ENCODE measurements at regions not wholly inside any gene's neighbourhood (a gene's known extent, or its start where the extent isn't known, plus 50 kb on each side); places are given as distances from the start of the nearest gene placed in this dataset.
A peak's percentile ranks its signal among the peaks of the same experiment; 100 is the strongest.

DNA sequence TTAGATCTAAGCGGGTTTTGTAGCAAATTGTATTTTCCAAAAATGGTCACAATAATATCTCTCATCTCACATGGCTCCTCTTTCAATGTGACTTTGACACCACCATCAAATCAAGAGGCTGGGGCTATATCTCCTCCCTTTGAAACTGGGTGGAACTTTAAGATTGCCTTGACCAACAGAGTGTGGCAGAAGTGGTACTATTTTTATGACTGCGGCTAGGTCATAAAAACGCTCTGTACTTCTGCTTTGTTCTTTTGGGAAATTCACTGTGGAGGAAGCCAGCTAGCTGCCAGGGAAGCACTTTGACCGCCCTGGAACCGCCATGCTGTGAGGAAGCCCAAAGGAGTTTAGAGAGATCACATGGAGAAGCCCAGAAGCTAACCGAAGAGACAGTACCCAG lies 50.7 kb upstream of the ACOT11 start:
- DNase-seq (ENCODE audit: low read depth in 4 of 4, low spot score in 2 of 4), result no peak

DNA sequence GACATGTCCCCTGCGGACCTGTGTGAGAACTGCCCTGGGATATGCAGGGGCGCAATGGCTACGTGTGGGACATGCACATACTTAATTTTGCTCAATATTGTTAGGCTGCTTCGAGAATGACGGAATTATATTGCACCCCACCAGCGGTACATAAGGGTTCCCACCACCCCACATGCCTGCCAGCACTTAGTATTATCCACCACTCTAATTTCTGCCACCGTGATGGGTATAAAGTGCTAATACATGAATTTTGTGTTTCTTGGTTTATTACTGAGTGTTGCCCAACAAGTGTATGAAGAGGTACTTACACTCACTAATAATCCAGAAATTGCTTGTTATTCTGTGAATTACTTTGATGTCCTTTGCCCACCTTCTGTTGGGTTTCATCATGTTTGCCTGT lies 52.1 kb upstream of the ACOT11 start:
- no peak for DNase-seq (ENCODE audit: low read depth in 4 of 4, low spot score in 2 of 4)

DNA sequence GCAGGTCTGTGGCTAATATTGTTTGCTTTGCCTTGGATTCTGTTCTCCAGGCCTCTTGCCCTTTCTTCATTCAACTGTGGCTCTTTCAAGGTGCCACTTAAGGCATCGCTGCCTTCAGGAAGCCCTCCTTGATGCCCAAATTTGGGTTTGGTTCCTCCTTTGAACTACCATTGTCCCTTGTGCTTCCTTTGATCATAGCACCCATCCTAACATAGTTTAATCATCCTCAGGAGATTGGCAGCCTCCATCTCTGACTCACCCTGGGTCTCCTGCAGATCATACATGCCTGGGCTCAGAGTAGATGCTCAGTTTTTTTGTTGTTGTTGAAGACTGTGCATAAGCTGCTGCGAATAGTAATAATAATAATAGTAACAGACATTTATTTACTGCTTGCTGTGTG lies 54.4 kb upstream of the ACOT11 start:
- DNase-seq (ENCODE audit: low read depth in 4 of 4, low spot score in 2 of 4), result no peak

DNA sequence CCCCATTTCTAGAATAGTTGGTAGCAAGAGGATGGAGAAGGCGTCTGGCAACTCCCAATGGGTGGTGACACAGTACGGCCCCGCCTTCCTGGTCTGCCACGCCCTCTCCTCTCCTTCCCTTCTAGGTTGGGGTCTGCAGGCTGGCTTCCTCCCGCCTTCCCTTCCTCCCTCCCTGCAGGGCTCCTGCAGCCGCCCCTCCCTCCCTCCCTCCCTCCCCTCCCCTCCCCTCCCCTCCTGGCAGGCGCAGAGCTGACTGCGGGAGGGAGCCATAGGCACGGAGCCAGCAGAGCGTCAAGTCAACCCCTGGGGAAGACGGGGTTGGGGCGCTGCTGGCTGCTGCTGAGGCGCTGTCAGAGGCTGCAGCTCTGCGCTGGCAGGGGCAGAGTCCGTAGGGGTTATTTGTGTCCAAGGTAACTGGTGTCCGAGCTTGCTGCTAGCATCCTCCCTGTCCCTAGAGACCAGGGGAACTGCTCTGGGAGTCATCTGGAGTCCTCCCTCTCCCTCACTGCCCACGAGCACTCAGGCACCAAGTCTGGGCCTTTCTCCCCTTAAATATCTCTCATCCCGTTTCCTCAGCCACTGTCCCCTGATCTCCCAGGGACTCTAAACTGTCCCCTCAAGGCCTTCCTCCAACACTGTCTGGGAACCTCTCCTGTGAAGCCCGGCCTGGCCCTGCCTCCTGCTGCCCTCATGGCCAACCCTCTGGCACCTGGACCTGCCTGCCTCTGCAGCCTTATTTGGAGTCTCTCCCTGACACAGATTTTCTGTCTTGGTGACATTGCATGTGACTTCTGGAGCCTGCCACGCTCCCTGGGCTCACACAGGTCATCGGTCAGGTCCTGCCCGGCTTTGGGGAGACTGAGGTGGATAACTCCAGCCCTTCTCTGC lies 57.4 kb upstream of the ACOT11 start:
- DNase-seq (ENCODE audit: low read depth in 4 of 4, low spot score in 2 of 4), result no peak

DNA sequence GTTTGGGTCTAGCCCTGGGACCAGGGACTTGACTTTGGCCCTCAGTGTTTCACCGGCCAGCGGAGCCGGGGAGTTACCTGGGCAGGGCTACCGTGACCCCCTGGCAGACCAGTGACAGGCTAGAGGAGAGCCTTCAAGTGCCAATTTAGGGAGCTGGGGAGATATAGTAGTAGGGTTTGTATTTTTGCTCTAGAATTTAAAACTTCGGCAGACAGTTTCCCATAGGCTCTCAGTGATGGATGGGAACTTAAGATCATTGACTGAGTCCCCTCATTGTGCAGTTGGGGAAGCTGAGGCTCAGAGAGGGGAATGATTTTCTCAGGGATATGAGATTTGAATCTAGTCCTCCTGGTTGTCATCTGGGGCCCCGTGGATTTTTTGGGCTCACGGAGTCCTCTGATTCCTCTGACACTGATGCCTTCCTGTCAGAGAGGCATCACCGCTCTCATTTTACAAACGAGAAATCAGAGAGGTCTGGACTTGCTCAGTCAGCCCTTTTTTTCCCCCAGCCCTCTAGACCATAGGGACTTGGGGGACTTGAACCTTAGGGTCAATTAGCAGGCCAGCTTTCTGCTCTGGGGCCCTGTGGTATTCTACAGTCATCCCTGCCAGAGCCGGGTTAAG lies 58.3 kb upstream of the ACOT11 start:
- DNase-seq (ENCODE audit: low read depth in 4 of 4, low spot score in 2 of 4), result no peak

DNA sequence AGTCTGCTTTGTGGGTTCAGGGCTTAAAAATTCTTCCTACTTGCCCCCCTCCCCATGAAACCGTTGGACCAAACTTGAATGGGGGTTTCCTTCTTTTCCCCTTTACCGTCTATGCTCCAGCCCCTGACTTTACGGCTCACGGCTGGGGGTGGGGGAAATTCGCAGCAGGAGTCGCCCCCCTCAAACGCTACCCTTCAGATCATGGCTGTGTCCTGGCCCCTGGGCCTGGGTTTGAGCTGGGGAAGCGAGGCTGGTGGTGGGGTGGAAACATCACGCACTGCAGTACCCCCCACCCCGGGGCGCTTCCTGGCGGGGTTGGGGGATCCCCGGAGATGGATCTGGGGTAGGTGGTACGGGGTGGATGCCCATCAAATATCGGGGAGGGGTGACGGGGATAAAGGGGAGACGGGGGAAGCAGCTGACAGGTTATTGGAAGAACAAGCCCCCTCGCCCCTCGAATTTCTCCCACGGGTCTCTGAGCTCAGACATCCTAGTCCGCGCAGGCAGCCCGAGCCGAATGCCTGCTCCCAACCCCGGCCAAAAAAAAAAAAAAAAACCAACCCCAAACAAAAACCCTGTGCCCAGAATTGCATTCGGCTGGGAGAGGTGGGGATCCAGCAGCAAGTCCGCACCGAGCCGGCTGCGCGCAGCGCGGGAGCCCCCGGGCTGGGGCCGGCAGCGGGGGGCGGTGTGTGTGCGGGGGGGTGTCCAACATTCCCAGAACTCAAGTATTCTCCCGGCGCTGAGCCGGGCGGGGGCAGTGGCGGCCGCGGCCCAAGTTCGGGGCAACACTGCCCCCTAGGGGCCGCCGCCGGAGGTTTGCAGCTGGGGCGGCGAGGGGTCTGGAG lies 59.0 kb upstream of the ACOT11 start:
- peak in 1 of 4 donors; percentile 87 for DNase-seq (ENCODE audit: low read depth in 4 of 4, low spot score in 2 of 4)

DNA sequence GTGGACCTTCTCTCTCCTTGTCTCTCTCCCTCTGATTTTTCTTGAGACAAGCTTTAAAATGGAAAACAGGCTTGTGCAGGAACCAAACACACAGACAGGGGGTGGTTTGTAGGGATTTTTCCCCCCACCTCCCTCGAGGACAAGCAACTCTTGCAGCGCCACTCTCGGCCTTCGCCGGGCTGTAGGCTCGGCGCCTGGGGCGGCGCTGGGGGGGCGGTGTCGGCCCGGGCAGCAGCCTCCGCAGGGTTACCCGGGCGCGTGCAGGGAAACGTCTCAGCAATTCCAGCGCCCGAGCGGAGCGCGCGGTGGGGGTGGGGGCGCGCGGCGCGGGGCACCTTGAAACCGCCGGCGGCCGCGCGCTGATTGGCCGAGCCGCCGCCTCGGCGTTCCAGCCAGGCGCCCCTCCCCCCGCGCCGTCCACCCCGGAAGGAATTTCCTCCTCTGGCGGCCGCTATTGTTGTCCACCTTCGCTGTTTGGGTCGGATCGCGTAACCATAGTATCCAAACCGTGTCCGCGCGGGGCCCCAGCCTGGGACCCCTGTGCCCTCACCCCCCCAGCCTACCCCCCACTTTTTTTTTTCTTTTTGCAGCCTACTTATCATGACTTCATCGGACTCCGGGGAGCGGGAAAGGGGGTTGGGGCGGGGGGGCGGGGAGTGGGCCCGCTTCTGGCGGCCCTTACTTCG lies 59.8 kb upstream of the ACOT11 start:
- peak in 2 of 4 donors; percentile 85 to 95 for DNase-seq (ENCODE audit: low read depth in 4 of 4, low spot score in 2 of 4)

DNA sequence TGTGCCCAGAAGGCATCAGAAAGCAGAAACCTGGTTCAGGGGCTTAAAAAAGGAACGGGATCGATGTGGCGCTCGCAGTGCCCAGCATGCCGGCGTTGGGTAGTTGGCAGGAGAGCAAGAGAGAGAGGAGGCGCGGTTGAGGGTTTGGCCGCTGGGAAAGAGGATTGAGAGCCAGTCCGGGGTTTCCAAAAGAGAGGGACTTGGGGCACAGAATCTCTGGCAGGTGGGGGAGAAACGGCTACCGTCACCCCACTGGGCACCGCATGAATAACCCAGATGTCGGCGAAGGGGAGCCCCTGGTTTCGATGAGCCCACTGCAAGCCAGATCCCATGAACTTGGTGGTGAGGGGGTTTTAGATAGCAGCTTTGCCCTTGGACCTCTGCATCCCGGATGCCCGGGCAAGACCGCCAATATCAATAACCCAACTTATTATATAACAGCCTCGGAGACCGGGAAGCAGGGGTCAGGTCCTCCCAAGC lies 60.4 kb upstream of the ACOT11 start:
- no peak for DNase-seq (ENCODE audit: low read depth in 4 of 4, low spot score in 2 of 4)

DNA sequence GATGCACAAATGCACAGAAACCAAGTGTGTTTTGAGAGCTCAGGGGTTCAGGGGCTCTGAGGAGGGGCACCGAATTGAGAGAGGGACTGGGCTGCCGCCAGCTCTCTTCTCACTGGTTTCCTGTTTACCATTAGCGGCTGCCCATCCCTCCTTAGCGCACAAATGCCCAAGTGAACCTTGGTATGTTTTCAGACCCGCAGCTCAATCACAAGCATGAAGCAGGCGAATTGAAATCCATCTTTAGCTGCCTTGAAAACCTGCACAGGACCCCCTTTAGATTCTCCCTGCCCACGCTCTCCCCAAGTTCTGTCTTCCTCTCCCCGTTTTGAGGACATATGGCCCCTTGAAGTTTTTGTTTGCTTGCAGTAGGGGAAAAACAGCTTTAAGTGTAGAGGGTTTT lies 61.1 kb upstream of the ACOT11 start:
- DNase-seq (ENCODE audit: low read depth in 4 of 4, low spot score in 2 of 4), result no peak

DNA sequence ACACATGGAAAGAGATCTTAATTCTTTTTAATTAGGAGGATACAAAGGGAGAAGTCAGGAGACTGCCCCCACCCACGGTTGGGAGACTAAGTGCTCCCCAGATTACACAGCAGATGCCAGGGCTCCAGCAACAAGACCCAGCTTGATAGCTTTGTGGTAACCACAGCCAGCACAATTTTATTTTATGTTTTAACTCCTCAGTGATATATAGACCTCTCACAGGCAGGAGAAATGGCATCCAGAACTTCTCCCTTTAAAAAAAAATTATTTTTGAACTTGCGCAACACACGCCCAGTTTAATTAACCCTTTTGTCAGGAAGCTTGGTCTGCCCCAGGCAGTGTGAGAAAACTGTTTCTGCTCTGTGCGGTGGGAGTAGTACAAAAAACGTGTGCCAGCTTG lies 62.6 kb upstream of the ACOT11 start:
- DNase-seq (ENCODE audit: low read depth in 4 of 4, low spot score in 2 of 4), result no peak

DNA sequence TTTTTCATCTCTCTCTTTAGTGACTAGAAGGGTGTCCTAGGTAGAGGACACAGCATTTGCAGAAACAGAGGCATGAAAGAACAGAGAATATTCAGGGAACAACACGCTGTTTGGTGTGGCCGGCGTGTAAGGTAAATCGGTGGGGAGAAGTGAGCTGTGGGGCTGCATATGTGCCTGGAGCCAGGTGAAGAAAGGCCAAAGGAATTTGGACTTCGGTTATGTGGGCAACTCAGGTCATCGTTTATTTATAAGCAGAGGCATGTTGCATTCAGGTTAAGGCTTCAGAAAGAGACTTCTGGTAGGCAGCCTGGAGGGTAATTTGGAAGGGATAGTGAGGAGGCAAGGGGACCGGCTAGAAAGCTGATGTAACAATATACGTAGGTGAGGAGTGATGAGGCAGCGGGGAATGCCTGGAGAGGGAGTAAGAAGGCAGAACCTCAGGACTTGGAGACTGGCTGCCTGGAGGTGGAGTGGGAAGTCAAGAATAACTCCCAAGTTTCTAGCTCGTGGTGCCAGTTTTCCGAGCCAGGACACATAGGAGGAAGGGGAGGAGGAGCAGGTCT lies 64.1 kb upstream of the ACOT11 start:
- DNase-seq (ENCODE audit: low read depth in 4 of 4, low spot score in 2 of 4), result no peak

DNA sequence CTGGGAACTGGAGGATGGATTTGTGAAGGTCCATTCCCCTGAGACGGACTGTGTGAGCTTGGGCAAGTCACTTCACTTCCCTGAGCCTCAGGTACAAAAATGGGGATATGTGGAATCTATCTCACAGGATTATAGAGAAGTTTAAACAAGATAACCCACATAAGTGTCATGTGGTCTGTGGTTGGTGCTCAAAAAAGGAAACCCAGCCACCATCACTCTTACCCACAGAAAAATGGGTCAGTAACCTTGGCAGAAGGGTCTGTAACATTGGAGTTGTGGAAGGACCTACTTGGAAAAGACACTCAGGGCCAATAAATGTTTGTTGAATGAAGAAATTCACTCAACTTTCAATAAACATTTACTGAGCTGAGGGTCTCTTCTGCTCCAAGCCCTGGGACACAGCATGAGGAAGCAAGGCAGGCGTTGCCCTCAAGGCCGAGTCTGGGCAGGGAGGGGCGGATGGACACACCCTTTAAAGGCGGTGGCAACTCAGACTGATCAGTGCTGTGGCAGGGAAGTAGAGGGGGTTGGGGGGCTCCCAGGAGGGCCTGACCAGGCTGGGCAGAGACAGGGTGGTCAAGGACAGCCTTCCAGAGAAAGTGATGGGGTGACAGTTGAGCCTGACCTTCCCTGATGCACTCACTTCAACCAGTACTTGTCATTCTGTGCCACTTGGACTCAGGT lies 66.7 kb upstream of the ACOT11 start:
- no peak for DNase-seq (ENCODE audit: low read depth in 4 of 4, low spot score in 2 of 4)

DNA sequence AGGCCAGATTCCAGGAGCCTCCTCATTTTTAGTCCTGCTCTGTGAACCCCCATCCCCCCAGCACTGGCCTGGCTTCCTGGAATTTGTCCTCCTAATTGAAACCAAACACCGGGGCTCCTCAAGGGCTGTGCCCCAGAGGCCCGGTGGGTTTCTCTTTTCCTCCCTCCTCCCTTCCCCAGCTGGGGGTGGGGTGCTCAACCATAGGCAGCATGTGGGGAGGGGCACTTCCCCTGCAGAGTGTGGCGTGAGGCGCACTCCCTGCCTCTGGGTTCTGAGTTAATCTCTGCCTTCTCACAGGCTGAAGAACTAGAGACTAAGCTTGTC lies 67.5 kb upstream of the ACOT11 start:
- no peak for DNase-seq (ENCODE audit: low read depth in 4 of 4, low spot score in 2 of 4)

DNA sequence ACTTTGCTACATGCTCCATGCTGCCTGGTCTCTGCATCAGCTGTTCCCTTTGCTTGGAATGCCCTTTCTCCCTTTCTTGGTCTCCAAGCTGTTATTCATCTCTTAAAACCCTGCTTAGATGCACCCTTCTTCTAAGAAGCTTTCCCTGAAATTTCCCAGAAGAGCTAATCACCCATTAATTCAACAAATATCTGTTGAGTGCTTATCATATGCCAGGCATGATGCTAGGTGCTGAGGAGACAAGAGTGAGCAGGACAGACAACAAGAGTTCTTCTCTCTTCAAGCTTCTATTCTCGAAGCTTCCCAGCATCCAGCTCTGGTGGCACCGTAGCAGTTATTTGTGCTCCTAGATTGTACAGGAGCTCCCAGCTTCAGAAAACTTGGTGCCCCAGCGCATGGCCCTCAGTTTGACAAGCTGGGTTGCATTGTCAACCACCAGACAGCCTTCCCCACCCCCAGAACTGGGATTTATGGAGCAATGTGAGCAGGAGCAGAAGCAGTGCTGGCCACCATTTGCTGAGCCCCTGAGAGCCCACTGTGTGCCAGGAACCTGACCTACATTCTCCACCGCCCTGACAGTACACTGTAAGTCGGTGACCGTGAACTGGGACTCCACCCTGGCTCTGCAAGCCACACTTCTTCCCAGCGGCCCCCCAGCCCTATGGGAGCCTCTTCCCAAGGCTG lies 68.0 kb upstream of the ACOT11 start:
- DNase-seq (ENCODE audit: low read depth in 4 of 4, low spot score in 2 of 4), result no peak

DNA sequence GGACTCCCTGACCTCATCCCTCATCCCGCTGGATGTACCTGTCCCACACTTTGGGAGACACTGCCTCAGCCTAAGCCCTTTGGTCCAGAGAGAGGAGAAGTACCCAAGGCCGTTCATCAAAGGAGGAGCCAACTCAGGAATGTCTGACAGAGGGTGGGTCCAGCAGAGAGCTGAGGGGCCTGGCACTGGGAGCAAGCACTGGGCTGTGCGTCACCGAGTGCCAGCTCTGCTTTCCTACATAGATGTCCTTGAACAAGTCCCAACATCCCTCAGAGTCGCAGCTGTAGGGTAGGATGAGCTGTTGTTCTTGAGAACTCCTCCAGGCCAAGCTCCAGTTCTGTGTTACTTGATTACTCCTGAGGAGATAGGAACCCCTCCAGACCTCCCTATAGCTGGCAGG lies 68.8 kb upstream of the ACOT11 start:
- no peak for DNase-seq (ENCODE audit: low read depth in 4 of 4, low spot score in 2 of 4)

DNA sequence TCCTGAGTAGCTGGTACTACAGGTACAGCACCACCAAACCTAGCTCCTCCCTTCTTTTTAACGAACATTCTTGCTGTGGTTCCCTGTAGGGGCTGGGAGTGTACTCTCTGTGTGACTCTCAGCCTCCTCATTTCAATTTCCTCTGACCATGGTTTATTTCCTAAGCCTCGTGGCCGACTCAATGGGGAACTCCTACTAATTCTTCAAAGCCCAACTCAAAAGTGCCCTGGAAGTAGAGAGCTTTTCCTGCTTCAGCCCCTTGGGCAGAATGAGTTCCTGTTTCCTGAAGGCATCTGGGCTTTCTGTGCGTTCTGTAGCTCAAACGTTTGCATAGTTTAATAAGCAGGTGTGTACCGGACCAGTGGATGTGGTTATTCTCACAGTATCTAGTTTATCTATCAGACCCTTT lies 70.9 kb upstream of the ACOT11 start:
- DNase-seq (ENCODE audit: low read depth in 4 of 4, low spot score in 2 of 4), result no peak

DNA sequence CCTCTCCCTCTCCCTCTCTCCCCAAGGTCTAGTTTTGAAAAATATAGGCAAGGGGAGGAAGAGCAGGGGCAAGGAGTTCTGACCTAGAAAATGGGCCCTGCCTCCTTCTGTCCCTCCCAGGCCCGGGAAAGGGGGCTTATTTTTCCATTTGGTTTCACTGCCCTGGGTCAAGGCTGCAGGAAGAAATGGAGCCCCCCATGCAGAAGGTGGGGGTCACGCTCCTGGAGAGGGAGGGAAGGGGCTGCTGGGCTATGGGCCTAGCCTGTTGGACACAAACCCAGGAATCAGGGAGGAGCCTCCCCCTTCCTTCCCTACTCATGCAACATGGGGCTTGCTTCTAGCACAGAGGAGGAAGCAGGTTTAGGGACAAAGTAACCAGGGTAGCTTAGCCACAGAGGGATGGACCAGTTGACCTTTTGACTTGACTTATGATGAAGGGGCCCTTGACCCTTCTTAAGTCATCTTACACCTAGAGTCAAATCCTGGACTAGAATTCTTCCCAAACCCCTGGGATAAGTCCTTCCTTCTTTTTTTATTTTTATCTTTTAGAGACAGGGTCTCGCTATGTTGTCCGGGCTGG lies 70.4 kb upstream of the SSBP3 start:
- no peak for DNase-seq (ENCODE audit: low read depth in 4 of 4, low spot score in 2 of 4)

DNA sequence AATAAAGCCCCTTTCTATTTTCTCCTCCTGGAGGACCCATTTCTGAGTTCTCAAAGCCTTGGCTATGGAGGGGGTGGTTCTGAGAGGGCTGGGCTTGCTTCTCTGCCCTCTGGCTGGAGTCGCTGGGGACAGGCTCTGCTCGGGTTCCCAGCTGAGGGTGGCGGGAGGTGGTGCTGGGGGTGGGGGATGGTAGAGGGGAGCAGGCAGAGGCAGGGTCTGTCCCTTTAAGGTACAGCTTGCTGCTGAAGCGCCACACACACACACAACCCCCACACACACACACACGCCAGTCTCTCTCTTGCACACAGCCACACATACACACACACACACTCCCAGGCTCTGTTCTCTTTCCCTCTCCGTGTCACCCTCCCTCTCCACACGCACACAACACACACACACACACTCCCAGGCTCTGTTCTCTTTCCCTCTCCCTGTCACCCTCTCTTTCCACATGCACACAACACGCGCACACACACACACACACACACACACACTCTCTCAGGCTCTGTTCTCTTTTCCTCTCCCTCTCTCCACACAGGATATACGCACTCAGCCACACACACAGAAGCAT lies 69.8 kb upstream of the SSBP3 start:
- no peak for DNase-seq (ENCODE audit: low read depth in 4 of 4, low spot score in 2 of 4)
